ENCODE measurements at regions not wholly inside any gene's neighbourhood (a gene's known extent, or its start where the extent isn't known, plus 50 kb on each side); places are given as distances from the start of the nearest gene placed in this dataset.

- H3K9me2 ChIP-seq (ENCODE audit: insufficient read depth): peaks cover 2% of the 10 kb centered on the region; the same call in 1 of the 2 replicates
- Mint-ChIP-seq H3K9me3 (no peaks in the 10 kb centered on the region), H3K27ac (no peak overlapping the region), H3K27me3 (ENCODE audit: insufficient read depth, low read depth, poor library complexity) (peaks cover 8% of the 10 kb centered on the region), H3K4me1 (no peaks in the 10 kb centered on the region), H3K4me3 (no peak overlapping the region), H3K36me3 (ENCODE audit: low read depth) (no peaks in the 10 kb centered on the region)
- TF ChIP-seq, protein P1, sequence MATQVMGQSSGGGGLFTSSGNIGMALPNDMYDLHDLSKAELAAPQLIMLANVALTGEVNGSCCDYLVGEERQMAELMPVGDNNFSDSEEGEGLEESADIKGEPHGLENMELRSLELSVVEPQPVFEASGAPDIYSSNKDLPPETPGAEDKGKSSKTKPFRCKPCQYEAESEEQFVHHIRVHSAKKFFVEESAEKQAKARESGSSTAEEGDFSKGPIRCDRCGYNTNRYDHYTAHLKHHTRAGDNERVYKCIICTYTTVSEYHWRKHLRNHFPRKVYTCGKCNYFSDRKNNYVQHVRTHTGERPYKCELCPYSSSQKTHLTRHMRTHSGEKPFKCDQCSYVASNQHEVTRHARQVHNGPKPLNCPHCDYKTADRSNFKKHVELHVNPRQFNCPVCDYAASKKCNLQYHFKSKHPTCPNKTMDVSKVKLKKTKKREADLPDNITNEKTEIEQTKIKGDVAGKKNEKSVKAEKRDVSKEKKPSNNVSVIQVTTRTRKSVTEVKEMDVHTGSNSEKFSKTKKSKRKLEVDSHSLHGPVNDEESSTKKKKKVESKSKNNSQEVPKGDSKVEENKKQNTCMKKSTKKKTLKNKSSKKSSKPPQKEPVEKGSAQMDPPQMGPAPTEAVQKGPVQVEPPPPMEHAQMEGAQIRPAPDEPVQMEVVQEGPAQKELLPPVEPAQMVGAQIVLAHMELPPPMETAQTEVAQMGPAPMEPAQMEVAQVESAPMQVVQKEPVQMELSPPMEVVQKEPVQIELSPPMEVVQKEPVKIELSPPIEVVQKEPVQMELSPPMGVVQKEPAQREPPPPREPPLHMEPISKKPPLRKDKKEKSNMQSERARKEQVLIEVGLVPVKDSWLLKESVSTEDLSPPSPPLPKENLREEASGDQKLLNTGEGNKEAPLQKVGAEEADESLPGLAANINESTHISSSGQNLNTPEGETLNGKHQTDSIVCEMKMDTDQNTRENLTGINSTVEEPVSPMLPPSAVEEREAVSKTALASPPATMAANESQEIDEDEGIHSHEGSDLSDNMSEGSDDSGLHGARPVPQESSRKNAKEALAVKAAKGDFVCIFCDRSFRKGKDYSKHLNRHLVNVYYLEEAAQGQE (IDR thresholded peaks at IDR 0.05; ENCODE audit: unreplicated experiment): no peak
- TF ChIP-seq ETS1 (IDR thresholded peaks at IDR 0.05) (no peak), STAT1 (IDR thresholded peaks at IDR 0.05; ENCODE audit: unreplicated experiment) (no peak), JUNB (IDR thresholded peaks at IDR 0.05; ENCODE audit: unreplicated experiment) (no peak), NANOG (IDR thresholded peaks at IDR 0.05; ENCODE audit: borderline replicate concordance) (no peak), ZNF114 (CRISPR knock-in tag; IDR thresholded peaks at IDR 0.05) (no peak), EZH2 (IDR thresholded peaks at IDR 0.05; ENCODE audit: low read depth, unreplicated experiment) (no peak), CREB1 (CRISPR knock-in tag; IDR thresholded peaks at IDR 0.05; ENCODE audit: low read depth) (no peak), POLR2AphosphoS5 (IDR thresholded peaks at IDR 0.05; ENCODE audit: low read depth) (no peak), ZNF462 (CRISPR knock-in tag; IDR thresholded peaks at IDR 0.05) (no peak), EZH2phosphoT487 (IDR thresholded peaks at IDR 0.05; ENCODE audit: unreplicated experiment) (no peak), CTCF (conservative IDR thresholded peaks at IDR 0.05; ENCODE audit: low read depth in 2 of 2) (no peak), ZNF331 (CRISPR knock-in tag; IDR thresholded peaks at IDR 0.05; ENCODE audit: low read depth) (no peak)
- no peak overlapping the region for H3K4me2 ChIP-seq
- H3K79me2 ChIP-seq (replicated peaks; ENCODE audit: insufficient read depth): no peaks in the 10 kb centered on the region
- DNase-seq (ENCODE audit: low spot score): no peak
- H3K36me3 ChIP-seq (ENCODE audit: insufficient read depth): no peaks in the 10 kb centered on the region
- no peak for ATAC-seq
- no peaks in the 10 kb centered on the region for H3K27me3 ChIP-seq (ENCODE audit: insufficient read depth)
- no peak overlapping the region for H3K4me3 ChIP-seq
- H3K27ac ChIP-seq (ENCODE audit: low read depth): no peak overlapping the region
- no peak overlapping the region for H2AFZ ChIP-seq
- H4K20me1 ChIP-seq (replicated peaks; ENCODE audit: insufficient read depth): no peaks in the 10 kb centered on the region
- no peaks in the 10 kb centered on the region for H3F3A ChIP-seq (replicated peaks; ENCODE audit: low read depth)
- H3K4me1 ChIP-seq (ENCODE audit: insufficient read depth): no peaks in the 10 kb centered on the region
Observed at GRCh38 chr6:20350215-20350614, 51.5 kb upstream of the E2F3 start.
